ENCODE measurements at regions not wholly inside any gene's neighbourhood (a gene's known extent, or its start where the extent isn't known, plus 50 kb on each side); places are given as distances from the start of the nearest gene placed in this dataset.

GRCh38 chr2:161533218-161533617 is 91.0 kb upstream of the SLC4A10 start:
- Histone ChIP-seq H3K79me2 (ENCODE audit: control insufficient read depth, insufficient read depth, low read length) (no peaks in the 10 kb centered on the region), H3K4me3 (replicated peaks in 1 of 4; ENCODE audit: control extremely low read depth in 1 of 4, insufficient read depth in 1 of 4, low read depth in 3 of 4, low read length in 4 of 4) (no peak overlapping the region), H4K20me1 (ENCODE audit: control insufficient read depth, extremely low read depth, insufficient read depth, low read length) (no peaks in the 10 kb centered on the region), H3K36me3 (ENCODE audit: control insufficient read depth, insufficient read depth, low read length) (no peaks in the 10 kb centered on the region), H2AFZ (ENCODE audit: low read length) (no peak overlapping the region), H3K4me2 (ENCODE audit: extremely low read depth, insufficient read depth, low read length) (no peak overlapping the region), H3K9me3 (ENCODE audit: control insufficient read depth, insufficient read depth, low read depth, low read length) (no peaks in the 10 kb centered on the region), H3K27ac (ENCODE audit: insufficient read depth, low read length) (no peak overlapping the region), H3K27me3 (ENCODE audit: control insufficient read depth, insufficient read depth, low read length) (no peaks in the 10 kb centered on the region), H3K9ac (ENCODE audit: insufficient read depth, low read length) (no peak overlapping the region), H3K4me1 (ENCODE audit: control insufficient read depth, extremely low read depth, insufficient read depth, low read length) (no peaks in the 10 kb centered on the region)
- no peak for TF ChIP-seq CTCF (conservative IDR thresholded peaks at IDR 0.05 in 1 of 2, IDR thresholded peaks at IDR 0.05 in 1 of 2; ENCODE audit: low read depth in 1 of 2, low read length in 2 of 2)
- DNase-seq (ENCODE audit: low read depth in 2 of 2) = no peak

GRCh38 chr2:161546635-161547034 is 77.6 kb upstream of the SLC4A10 start:
- TF ChIP-seq CTCF (conservative IDR thresholded peaks at IDR 0.05 in 1 of 2, IDR thresholded peaks at IDR 0.05 in 1 of 2; ENCODE audit: low read depth in 1 of 2, low read length in 2 of 2) (no peak), EZH2 (IDR thresholded peaks at IDR 0.05; ENCODE audit: low read length, missing control alignments) (no peak)
- H3K36me3 ChIP-seq (ENCODE audit: control insufficient read depth, insufficient read depth, low read length) = no peaks in the 10 kb centered on the region
- DNase-seq (ENCODE audit: low read depth in 2 of 2) = no peak
- H3K27ac ChIP-seq (ENCODE audit: insufficient read depth, low read length) = no peak overlapping the region
- H3K27me3 ChIP-seq (ENCODE audit: control insufficient read depth, insufficient read depth, low read length) = no peaks in the 10 kb centered on the region
- H3K4me2 ChIP-seq (ENCODE audit: extremely low read depth, insufficient read depth, low read length) = no peak overlapping the region
- no peaks in the 10 kb centered on the region for H3K9me3 ChIP-seq (ENCODE audit: control insufficient read depth, insufficient read depth, low read depth, low read length)
- H4K20me1 ChIP-seq (ENCODE audit: control insufficient read depth, extremely low read depth, insufficient read depth, low read length) = no peaks in the 10 kb centered on the region
- H3K9ac ChIP-seq (ENCODE audit: insufficient read depth, low read length) = no peak overlapping the region
- no peak overlapping the region for H2AFZ ChIP-seq (ENCODE audit: low read length)
- H3K4me3 ChIP-seq (replicated peaks in 1 of 4; ENCODE audit: control extremely low read depth in 1 of 4, insufficient read depth in 1 of 4, low read depth in 3 of 4, low read length in 4 of 4) = no peak overlapping the region
- no peaks in the 10 kb centered on the region for H3K4me1 ChIP-seq (ENCODE audit: control insufficient read depth, extremely low read depth, insufficient read depth, low read length)
- no peaks in the 10 kb centered on the region for H3K79me2 ChIP-seq (ENCODE audit: control insufficient read depth, insufficient read depth, low read length)

GRCh38 chr2:161547130-161547529 is 77.1 kb upstream of the SLC4A10 start:
- H3K27me3 ChIP-seq (ENCODE audit: control insufficient read depth, insufficient read depth, low read length) = no peaks in the 10 kb centered on the region
- DNase-seq (ENCODE audit: low read depth in 2 of 2) = no peak
- TF ChIP-seq CTCF (conservative IDR thresholded peaks at IDR 0.05 in 1 of 2, IDR thresholded peaks at IDR 0.05 in 1 of 2; ENCODE audit: low read depth in 1 of 2, low read length in 2 of 2) (no peak), EZH2 (IDR thresholded peaks at IDR 0.05; ENCODE audit: low read length, missing control alignments) (no peak)
- H2AFZ ChIP-seq (ENCODE audit: low read length) = no peak overlapping the region
- no peaks in the 10 kb centered on the region for H3K4me1 ChIP-seq (ENCODE audit: control insufficient read depth, extremely low read depth, insufficient read depth, low read length)
- no peak overlapping the region for H3K9ac ChIP-seq (ENCODE audit: insufficient read depth, low read length)
- no peaks in the 10 kb centered on the region for H4K20me1 ChIP-seq (ENCODE audit: control insufficient read depth, extremely low read depth, insufficient read depth, low read length)
- H3K79me2 ChIP-seq (ENCODE audit: control insufficient read depth, insufficient read depth, low read length) = no peaks in the 10 kb centered on the region
- H3K4me2 ChIP-seq (ENCODE audit: extremely low read depth, insufficient read depth, low read length) = no peak overlapping the region
- H3K4me3 ChIP-seq (replicated peaks in 1 of 4; ENCODE audit: control extremely low read depth in 1 of 4, insufficient read depth in 1 of 4, low read depth in 3 of 4, low read length in 4 of 4) = no peak overlapping the region
- no peak overlapping the region for H3K27ac ChIP-seq (ENCODE audit: insufficient read depth, low read length)
- H3K9me3 ChIP-seq (ENCODE audit: control insufficient read depth, insufficient read depth, low read depth, low read length) = no peaks in the 10 kb centered on the region
- H3K36me3 ChIP-seq (ENCODE audit: control insufficient read depth, insufficient read depth, low read length) = no peaks in the 10 kb centered on the region

All from fibroblast of lung (primary cell).